HepG2 (cell line): ENCODE measurements at regions not wholly inside any gene's neighbourhood (a gene's known extent, or its start where the extent isn't known, plus 50 kb on each side); places are given as distances from the start of the nearest gene placed in this dataset.

Source experiments
- ATAC-seq: fragments of 200-7000 bp; cut with Tn5 transposase; 3 replicates; pipeline ENCODE4 v1.9.1; 2020; ENCODE audit warnings: mild to moderate bottlenecking, moderate library complexity
- BruUV-seq: library from RNA; stranded (reverse); fragments of 400-500 nt; replicated peaks from 2 replicates; lab custom pipeline; 2021; lab: Mats Ljungman, UMichigan
- CTCF ChIA-PET: fragments of 300-600 bp; formaldehyde crosslinking; extraction: SDS; loops from one replicate; lab custom pipeline; 2021; ENCODE audit warnings: low total read pairs, inconsistent platforms, low intra/inter-chr PET ratio; lab: Yijun Ruan, JAX
- POLR2A ChIA-PET: fragments of 350-600 bp; sonication (Branson Sonifier 250); formaldehyde crosslinking; loops from one replicate; lab custom pipeline; 2020; ENCODE audit warnings: antibody characterized with exemption, inconsistent platforms; lab: Yijun Ruan, JAX
- DNase-seq: peaks from one replicate; pipeline ENCODE4 v3.0.0-alpha.2; 2015; ENCODE audit warnings: low spot score
- FAIRE-seq: peaks from 3 replicates; lab custom pipeline; 2011; peaks lifted over from hg19 to GRCh38; lab: Jason Lieb, UNC
- H2AFZ ChIP-seq: one replicate; pipeline ENCODE4 v1.6.1; 2011; ENCODE audit warnings: low read length, inconsistent platforms
- H3K27ac ChIP-seq: fragments of 300-600 bp; 3 replicates; pipeline ENCODE4 v1.8.0; 2011; ENCODE audit warnings: mixed run types, mild to moderate bottlenecking, mixed read lengths, low read length, inconsistent platforms; ENCODE audit not compliant: insufficient read depth; ENCODE audit errors: extremely low read length
- H3K27me3 ChIP-seq, 2 experiments: fragments of 200-600 bp in 1 of 2; 2 replicates in 1 of 2; 3 replicates in 1 of 2; pipeline versions ENCODE4 v1.6.0 to v1.8.0; 2011; ENCODE audit warnings: low read length in 2 of 2, mild to moderate bottlenecking in 2 of 2, moderate library complexity in 2 of 2, inconsistent platforms in 1 of 2; ENCODE audit not compliant: insufficient read depth in 2 of 2, control insufficient read depth in 1 of 2
- H3K36me3 ChIP-seq, 2 experiments: fragments of 200-600 bp in 1 of 2; replicated peaks in 1 of 2; 2 replicates in 1 of 2; 3 replicates in 1 of 2; pipeline versions ENCODE4 v1.5.1 to v1.8.0; 2011; ENCODE audit warnings: low read length in 2 of 2, inconsistent platforms in 1 of 2; ENCODE audit not compliant: insufficient read depth in 2 of 2, control insufficient read depth in 1 of 2
- H3K4me1 ChIP-seq: 2 replicates; pipeline ENCODE4 v1.5.1; 2012; ENCODE audit warnings: low read length, inconsistent platforms; ENCODE audit not compliant: insufficient read depth
- H3K4me2 ChIP-seq: 2 replicates; pipeline ENCODE4 v1.6.0; 2011; ENCODE audit warnings: low read depth, low read length, inconsistent platforms
- H3K4me3 ChIP-seq, 3 experiments: fragments of 200-600 bp in 1 of 3; sonication (generic), shearing (Covaris generic) in 1 of 3; replicated peaks in 1 of 3; 2 replicates each; pipeline ENCODE4 v1.5.1; 2011 to 2016; ENCODE audit warnings: low read length in 3 of 3, inconsistent platforms in 2 of 3, low read depth in 2 of 3, mild to moderate bottlenecking in 2 of 3, control low read depth in 1 of 3, mixed read lengths in 1 of 3; ENCODE audit not compliant: insufficient read depth in 1 of 3
- H3K79me2 ChIP-seq: one replicate; pipeline ENCODE4 v1.6.1; 2011; ENCODE audit warnings: low read length, inconsistent platforms; ENCODE audit not compliant: insufficient read depth
- H3K9ac ChIP-seq: 2 replicates; pipeline ENCODE4 v1.6.0; 2011; ENCODE audit warnings: mild to moderate bottlenecking, low read depth, low read length, inconsistent platforms; ENCODE audit not compliant: insufficient read depth
- H3K9me3 ChIP-seq: 2 replicates; pipeline ENCODE4 v1.5.1; 2012; ENCODE audit warnings: mild to moderate bottlenecking, low read length
- H4K20me1 ChIP-seq: 2 replicates; pipeline ENCODE4 v1.6.0; 2011; ENCODE audit warnings: inconsistent platforms, mild to moderate bottlenecking, low read length, moderate library complexity; ENCODE audit not compliant: insufficient read depth
- DMAP1 ChIP-seq: IDR thresholded peaks from 2 replicates; pipeline ENCODE4 v1.6.1; 2016
- HCFC1 ChIP-seq: fragments of 150-350 bp; IDR thresholded peaks from 2 replicates; pipeline ENCODE4 v1.6.1; 2014; ENCODE audit warnings: low read depth, low read length
- HDAC1 ChIP-seq: sonication (generic); formaldehyde crosslinking; IDR thresholded peaks from 2 replicates; pipeline ENCODE4 v1.5.1; 2020; ENCODE audit warnings: mild to moderate bottlenecking, missing genetic modification reagents
- HNRNPK ChIP-seq: fragments of 200-400 bp; formaldehyde crosslinking; IDR thresholded peaks from 2 replicates; pipeline ENCODE4 v1.6.1; 2018; ENCODE audit warnings: low read length, low read depth, moderate library complexity, mild to moderate bottlenecking; ENCODE audit not compliant: poor library complexity, severe bottlenecking
- JDP2 ChIP-seq: sonication (generic); formaldehyde crosslinking; IDR thresholded peaks from 2 replicates; pipeline ENCODE4 v1.8.1; 2022; ENCODE audit warnings: missing genetic modification reagents, borderline replicate concordance
- MIER2 ChIP-seq: IDR thresholded peaks from 2 replicates; pipeline ENCODE4 v1.6.1; 2016; ENCODE audit warnings: missing biosample characterization, missing genetic modification reagents
- NFKB2 ChIP-seq: sonication (generic); formaldehyde crosslinking; IDR thresholded peaks from 2 replicates; pipeline ENCODE4 v1.4.0; 2020; ENCODE audit warnings: missing genetic modification reagents, borderline replicate concordance
- SAFB2 ChIP-seq: sonication (generic); formaldehyde crosslinking; IDR thresholded peaks from 2 replicates; pipeline ENCODE4 v1.5.1; 2020; ENCODE audit warnings: missing genetic modification reagents, low read depth, mild to moderate bottlenecking, borderline replicate concordance
- XRCC5 ChIP-seq: fragments of 200-400 bp; formaldehyde crosslinking; optimal IDR thresholded peaks from 2 replicates; pipeline ENCODE3; 2017; ENCODE audit warnings: mild to moderate bottlenecking, low read length
- ZBTB20 ChIP-seq: sonication (generic); formaldehyde crosslinking; IDR thresholded peaks from 2 replicates; pipeline ENCODE4 v1.8.1; 2023; ENCODE audit warnings: missing genetic modification reagents, low read depth, mild to moderate bottlenecking, borderline replicate concordance
- ZNF7 ChIP-seq: IDR thresholded peaks from 2 replicates; pipeline ENCODE4 v1.6.1; 2016; ENCODE audit warnings: missing biosample characterization, missing genetic modification reagents
- ZNF749 ChIP-seq: sonication (generic); formaldehyde crosslinking; IDR thresholded peaks from 2 replicates; pipeline ENCODE4 v1.8.0; 2022; ENCODE audit warnings: mild to moderate bottlenecking, missing genetic modification reagents, moderate library complexity, borderline replicate concordance
- WGBS: methylation state at CpG from one replicate; pipeline ENCODE4 v1.1.6; 2017; ENCODE audit warnings: low lambda C conversion rate; 5-methylcytosine and 5-hydroxymethylcytosine counted together
- in situ Hi-C: cut with HindIII; loops from 2 replicates; pipeline ENCODE4 v1.10.0; 2017; ENCODE audit warnings: low pct_unique_long_range_greater_than_20kb; ENCODE audit not compliant: extremely low pct_ligation_motif_present
- intact Hi-C: fragments of 100-400 bp; cut with micrococcal nuclease; formaldehyde crosslinking; loops from one replicate; pipeline ENCODE4 v1.10.0; 2022; ENCODE audit not compliant: unreplicated experiment
- TF ChIP-seq, protein P1 (sequence below): sonication (generic); formaldehyde crosslinking; IDR thresholded peaks from 2 replicates; pipeline ENCODE4 v1.8.0; 2022; ENCODE audit warnings: low read depth, missing genetic modification reagents
- TF ChIP-seq, protein P2 (sequence below): IDR thresholded peaks from 2 replicates; pipeline ENCODE4 v1.6.1; 2016; ENCODE audit warnings: missing compliant biosample characterization, missing genetic modification reagents, borderline replicate concordance
- TF ChIP-seq, protein P3 (sequence below): sonication (generic); formaldehyde crosslinking; conservative IDR thresholded peaks from 2 replicates; pipeline ENCODE4 v1.4.0; 2020; ENCODE audit warnings: missing genetic modification reagents
- TF ChIP-seq, protein P4 (sequence below): IDR thresholded peaks from 2 replicates; pipeline ENCODE4 v1.6.1; 2016; ENCODE audit warnings: low read depth, borderline replicate concordance

DNA sequence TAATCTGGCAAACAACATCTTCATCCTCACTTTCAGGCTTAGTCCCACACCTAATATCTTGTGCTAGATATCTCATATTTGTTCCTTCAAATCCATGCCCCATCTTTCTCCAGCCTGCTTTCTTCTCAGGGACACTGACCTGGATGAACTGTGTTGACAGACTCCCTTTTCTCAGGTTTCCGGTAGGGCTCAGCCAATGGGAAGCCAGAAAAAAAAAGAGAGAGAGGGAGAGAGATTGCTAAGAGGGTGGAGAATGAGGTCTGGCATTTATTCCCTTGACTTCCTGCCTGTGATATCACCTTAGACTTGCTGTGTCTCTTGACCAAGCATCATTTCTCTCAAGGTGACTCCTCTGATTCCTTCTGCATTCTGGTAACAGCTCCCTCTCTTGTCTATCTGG is 145.6 kb upstream of the ABI3BP start (continued):
- TF ChIP-seq, protein P1, sequence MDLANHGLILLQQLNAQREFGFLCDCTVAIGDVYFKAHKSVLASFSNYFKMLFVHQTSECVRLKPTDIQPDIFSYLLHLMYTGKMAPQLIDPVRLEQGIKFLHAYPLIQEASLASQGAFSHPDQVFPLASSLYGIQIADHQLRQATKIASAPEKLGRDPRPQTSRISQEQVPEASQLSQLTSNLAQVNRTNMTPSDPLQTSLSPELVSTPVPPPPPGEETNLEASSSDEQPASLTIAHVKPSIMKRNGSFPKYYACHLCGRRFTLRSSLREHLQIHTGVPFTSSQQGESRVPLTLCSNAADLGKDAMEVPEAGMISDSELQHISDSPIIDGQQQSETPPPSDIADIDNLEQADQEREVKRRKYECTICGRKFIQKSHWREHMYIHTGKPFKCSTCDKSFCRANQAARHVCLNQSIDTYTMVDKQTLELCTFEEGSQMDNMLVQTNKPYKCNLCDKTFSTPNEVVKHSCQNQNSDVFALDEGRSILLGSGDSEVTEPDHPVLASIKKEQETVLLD (CRISPR knock-in tag): no peak
- TF ChIP-seq, protein P2, sequence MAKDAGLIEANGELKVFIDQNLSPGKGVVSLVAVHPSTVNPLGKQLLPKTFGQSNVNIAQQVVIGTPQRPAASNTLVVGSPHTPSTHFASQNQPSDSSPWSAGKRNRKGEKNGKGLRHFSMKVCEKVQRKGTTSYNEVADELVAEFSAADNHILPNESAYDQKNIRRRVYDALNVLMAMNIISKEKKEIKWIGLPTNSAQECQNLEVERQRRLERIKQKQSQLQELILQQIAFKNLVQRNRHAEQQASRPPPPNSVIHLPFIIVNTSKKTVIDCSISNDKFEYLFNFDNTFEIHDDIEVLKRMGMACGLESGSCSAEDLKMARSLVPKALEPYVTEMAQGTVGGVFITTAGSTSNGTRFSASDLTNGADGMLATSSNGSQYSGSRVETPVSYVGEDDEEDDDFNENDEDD (CRISPR knock-in tag): no peak
- TF ChIP-seq MIER2 (CRISPR knock-in tag) (no peak), ZBTB20 (CRISPR knock-in tag) (no peak), HNRNPK (no peak), ZNF749 (no peak)
- TF ChIP-seq, protein P3, sequence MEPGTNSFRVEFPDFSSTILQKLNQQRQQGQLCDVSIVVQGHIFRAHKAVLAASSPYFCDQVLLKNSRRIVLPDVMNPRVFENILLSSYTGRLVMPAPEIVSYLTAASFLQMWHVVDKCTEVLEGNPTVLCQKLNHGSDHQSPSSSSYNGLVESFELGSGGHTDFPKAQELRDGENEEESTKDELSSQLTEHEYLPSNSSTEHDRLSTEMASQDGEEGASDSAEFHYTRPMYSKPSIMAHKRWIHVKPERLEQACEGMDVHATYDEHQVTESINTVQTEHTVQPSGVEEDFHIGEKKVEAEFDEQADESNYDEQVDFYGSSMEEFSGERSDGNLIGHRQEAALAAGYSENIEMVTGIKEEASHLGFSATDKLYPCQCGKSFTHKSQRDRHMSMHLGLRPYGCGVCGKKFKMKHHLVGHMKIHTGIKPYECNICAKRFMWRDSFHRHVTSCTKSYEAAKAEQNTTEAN (CRISPR knock-in tag): no peak

DNA sequence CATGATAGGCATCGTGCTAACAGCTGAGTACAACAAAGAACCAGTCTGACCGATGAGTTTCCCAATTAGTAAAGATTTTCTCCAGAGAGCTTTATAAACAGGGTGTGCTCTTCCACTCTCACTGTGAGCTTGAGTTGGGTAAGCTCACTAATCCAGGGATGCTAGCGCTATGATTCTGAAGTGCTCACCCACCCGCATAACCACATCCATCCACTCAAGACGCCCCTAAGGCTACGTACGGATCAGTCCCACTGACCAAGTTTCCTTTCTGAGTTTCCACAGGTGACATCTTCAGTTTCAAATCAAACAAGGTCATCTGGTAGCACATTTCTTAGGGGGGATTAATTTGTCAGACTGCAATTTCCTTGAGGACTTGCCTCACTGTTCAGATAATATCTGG is 141.1 kb upstream of the ABI3BP start:
- Histone ChIP-seq H3K36me3 (no peaks in the 10 kb centered on the region), H3K9me3 (no peaks in the 10 kb centered on the region), H3K27me3 (no peaks in the 10 kb centered on the region), H3K4me1 (no peaks in the 10 kb centered on the region), H3K27ac (no peak overlapping the region), H3K4me2 (no peak overlapping the region), H3K9ac (no peak overlapping the region), H3K79me2 (no peaks in the 10 kb centered on the region), H2AFZ (no peak overlapping the region), H3K4me3 (no peak overlapping the region), H4K20me1 (no peaks in the 10 kb centered on the region)
- 34% methylated on average over 7 of the region's 7 CpGs for whole genome bisulfite sequencing
- in situ Hi-C loops (no loop called here), intact Hi-C loops (no loop called here)
- FAIRE-seq (no peak), DNase-seq (no peak), ATAC-seq (no peak)
- CTCF ChIA-PET: no interaction called here
- POLR2A ChIA-PET: no interaction called here
- BruUV-seq: no TSS peak
- no peak for TF ChIP-seq ZNF7 (CRISPR knock-in tag)
- TF ChIP-seq SAFB2 (CRISPR knock-in tag): no peak
- no peak for TF ChIP-seq HDAC1 (CRISPR knock-in tag)
- TF ChIP-seq HCFC1: no peak
- TF ChIP-seq, protein P4, sequence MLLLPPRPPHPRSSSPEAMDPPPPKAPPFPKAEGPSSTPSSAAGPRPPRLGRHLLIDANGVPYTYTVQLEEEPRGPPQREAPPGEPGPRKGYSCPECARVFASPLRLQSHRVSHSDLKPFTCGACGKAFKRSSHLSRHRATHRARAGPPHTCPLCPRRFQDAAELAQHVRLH (CRISPR knock-in tag): no peak
- no peak for TF ChIP-seq XRCC5
- no peak for TF ChIP-seq JDP2 (CRISPR knock-in tag)
- TF ChIP-seq DMAP1 (CRISPR knock-in tag): no peak
- no peak for TF ChIP-seq NFKB2 (CRISPR knock-in tag)
